WTC11 (cell line): ENCODE measurements at regions not wholly inside any gene's neighbourhood (a gene's known extent, or its start where the extent isn't known, plus 50 kb on each side); places are given as distances from the start of the nearest gene placed in this dataset.

Experiments
- ATAC-seq: fragments of 200-7000 bp; cut with Tn5 transposase; 2 replicates; pipeline ENCODE4 v1.10.0; 2021; ENCODE audit warnings: mild to moderate bottlenecking, moderate library complexity
- CTCF ChIA-PET: fragments of 300-600 bp; sonication (Branson Sonifier 250); formaldehyde crosslinking; loops from one replicate; lab custom pipeline; 2021; ENCODE audit warnings: antibody characterized with exemption; lab: Charles Lee
- POLR2A ChIA-PET: fragments of 350-600 bp; sonication (Branson Sonifier 250); formaldehyde crosslinking; loops from one replicate; lab custom pipeline; 2021; ENCODE audit warnings: antibody characterized with exemption; lab: Charles Lee
- DNase-seq: peaks from one replicate; pipeline ENCODE4 v3.0.0; 2021; ENCODE audit warnings: low spot score
- H3K27ac Mint-ChIP-seq: 2 replicates; pipeline ENCODE4 v1.8.0; 2021; ENCODE audit warnings: mixed read lengths
- H3K27me3 Mint-ChIP-seq: 2 replicates; pipeline ENCODE4 v1.8.0; 2021; ENCODE audit warnings: low read depth, mild to moderate bottlenecking, moderate library complexity, mixed read lengths
- H3K36me3 Mint-ChIP-seq: 2 replicates; pipeline ENCODE4 v1.8.0; 2021; ENCODE audit warnings: mixed read lengths
- H3K4me1 Mint-ChIP-seq: 2 replicates; pipeline ENCODE4 v1.8.0; 2022; ENCODE audit warnings: mixed read lengths
- H3K4me3 Mint-ChIP-seq: 2 replicates; pipeline ENCODE4 v1.8.0; 2021; ENCODE audit warnings: mild to moderate bottlenecking, moderate library complexity, mixed read lengths
- H3K9me3 Mint-ChIP-seq: 2 replicates; pipeline ENCODE4 v1.8.0; 2021; ENCODE audit warnings: mixed read lengths
- AR ChIP-seq: fragments of 250-450 bp; sonication (Bioruptor Pico); IDR thresholded peaks from 2 replicates; pipeline ENCODE4 v1.9.0; 2021; ENCODE audit warnings: mild to moderate bottlenecking
- ATF2 ChIP-seq: sonication (generic); formaldehyde crosslinking; IDR thresholded peaks from 2 replicates; pipeline ENCODE4 v1.8.1; 2022; ENCODE audit warnings: low read depth, missing genetic modification reagents, borderline replicate concordance
- CDX4 ChIP-seq: fragments of 250-450 bp; sonication (Bioruptor Pico); IDR thresholded peaks from 2 replicates; pipeline ENCODE4 v1.9.0; 2021; ENCODE audit warnings: moderate library complexity, mild to moderate bottlenecking, inconsistent platforms, borderline replicate concordance
- CREB1 ChIP-seq: sonication (generic); formaldehyde crosslinking; IDR thresholded peaks from 2 replicates; pipeline ENCODE4 v1.8.0; 2023; ENCODE audit warnings: mild to moderate bottlenecking, missing genetic modification reagents
- EMX1 ChIP-seq: fragments of 250-450 bp; sonication (Bioruptor Pico); IDR thresholded peaks from 2 replicates; pipeline ENCODE4 v1.8.0; 2021; ENCODE audit warnings: mild to moderate bottlenecking
- HMGA2 ChIP-seq: fragments of 250-450 bp; sonication (Bioruptor Pico); IDR thresholded peaks from 2 replicates; pipeline ENCODE4 v1.4.0; 2021; ENCODE audit warnings: mild to moderate bottlenecking, moderate library complexity
- IRF2 ChIP-seq: sonication (generic); formaldehyde crosslinking; IDR thresholded peaks from 2 replicates; pipeline ENCODE4 v1.8.0; 2022; ENCODE audit warnings: low read depth, missing genetic modification reagents, borderline replicate concordance
- KAT7 ChIP-seq: sonication (generic); formaldehyde crosslinking; IDR thresholded peaks from 2 replicates; pipeline ENCODE4 v1.8.1; 2023; ENCODE audit warnings: missing genetic modification reagents, mild to moderate bottlenecking, borderline replicate concordance
- NR2C2 ChIP-seq: sonication (generic); formaldehyde crosslinking; IDR thresholded peaks from 2 replicates; pipeline ENCODE4 v1.8.0; 2022; ENCODE audit warnings: mild to moderate bottlenecking, missing genetic modification reagents
- RELA ChIP-seq: sonication (generic); formaldehyde crosslinking; IDR thresholded peaks from 2 replicates; pipeline ENCODE4 v1.8.1; 2022; ENCODE audit warnings: missing genetic modification reagents, mild to moderate bottlenecking, borderline replicate concordance
- SOX15 ChIP-seq: fragments of 250-450 bp; sonication (Bioruptor Pico); IDR thresholded peaks from 2 replicates; pipeline ENCODE4 v1.9.0; 2021; ENCODE audit warnings: mild to moderate bottlenecking
- ZNF416 ChIP-seq: fragments of 250-450 bp; sonication (Bioruptor Pico); IDR thresholded peaks from 2 replicates; pipeline ENCODE4 v1.9.0; 2021; ENCODE audit warnings: mild to moderate bottlenecking, inconsistent platforms
- TF ChIP-seq, protein P1 (sequence below): sonication (generic); formaldehyde crosslinking; IDR thresholded peaks from 2 replicates; pipeline ENCODE4 v1.8.1; 2022; ENCODE audit warnings: low read depth, mild to moderate bottlenecking, moderate library complexity, missing genetic modification reagents, borderline replicate concordance
- TF ChIP-seq, protein P2 (sequence below): sonication (generic); formaldehyde crosslinking; IDR thresholded peaks from 2 replicates; pipeline ENCODE4 v1.8.0; 2022; ENCODE audit warnings: mild to moderate bottlenecking, missing genetic modification reagents
- TF ChIP-seq, protein P3 (sequence below): fragments of 250-450 bp; sonication (Bioruptor Pico); IDR thresholded peaks from 2 replicates; pipeline ENCODE4 v2.1.2; 2022; ENCODE audit warnings: mild to moderate bottlenecking, moderate library complexity
- TF ChIP-seq, protein P4 (sequence below): sonication (generic); formaldehyde crosslinking; conservative IDR thresholded peaks from 2 replicates; pipeline ENCODE4 v1.8.1; 2023; ENCODE audit warnings: mild to moderate bottlenecking, low read depth, missing genetic modification reagents, moderate library complexity
- TF ChIP-seq, protein P5 (sequence below): sonication (generic); formaldehyde crosslinking; IDR thresholded peaks from 2 replicates; pipeline ENCODE4 v1.8.1; 2022; ENCODE audit warnings: mild to moderate bottlenecking, missing genetic modification reagents, moderate library complexity, borderline replicate concordance
- TF ChIP-seq, protein P6 (sequence below): fragments of 250-450 bp; sonication (Bioruptor Pico); IDR thresholded peaks from 2 replicates; pipeline ENCODE4 v1.8.0; 2021; ENCODE audit warnings: mild to moderate bottlenecking
- TF ChIP-seq, protein P7 (sequence below): sonication (generic); formaldehyde crosslinking; IDR thresholded peaks from 2 replicates; pipeline ENCODE4 v1.8.1; 2022; ENCODE audit warnings: mild to moderate bottlenecking, moderate library complexity, missing genetic modification reagents

GRCh38 chr2:145572238-145572637 lies 1052.3 kb upstream of the ZEB2 start (continued):
- TF ChIP-seq, protein P1, sequence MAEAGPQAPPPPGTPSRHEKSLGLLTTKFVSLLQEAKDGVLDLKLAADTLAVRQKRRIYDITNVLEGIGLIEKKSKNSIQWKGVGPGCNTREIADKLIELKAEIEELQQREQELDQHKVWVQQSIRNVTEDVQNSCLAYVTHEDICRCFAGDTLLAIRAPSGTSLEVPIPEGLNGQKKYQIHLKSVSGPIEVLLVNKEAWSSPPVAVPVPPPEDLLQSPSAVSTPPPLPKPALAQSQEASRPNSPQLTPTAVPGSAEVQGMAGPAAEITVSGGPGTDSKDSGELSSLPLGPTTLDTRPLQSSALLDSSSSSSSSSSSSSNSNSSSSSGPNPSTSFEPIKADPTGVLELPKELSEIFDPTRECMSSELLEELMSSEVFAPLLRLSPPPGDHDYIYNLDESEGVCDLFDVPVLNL (CRISPR knock-in tag): no peak
- TF ChIP-seq IRF2 (CRISPR knock-in tag) (no peak), ZNF416 (CRISPR knock-in tag) (no peak)
- TF ChIP-seq, protein P2, sequence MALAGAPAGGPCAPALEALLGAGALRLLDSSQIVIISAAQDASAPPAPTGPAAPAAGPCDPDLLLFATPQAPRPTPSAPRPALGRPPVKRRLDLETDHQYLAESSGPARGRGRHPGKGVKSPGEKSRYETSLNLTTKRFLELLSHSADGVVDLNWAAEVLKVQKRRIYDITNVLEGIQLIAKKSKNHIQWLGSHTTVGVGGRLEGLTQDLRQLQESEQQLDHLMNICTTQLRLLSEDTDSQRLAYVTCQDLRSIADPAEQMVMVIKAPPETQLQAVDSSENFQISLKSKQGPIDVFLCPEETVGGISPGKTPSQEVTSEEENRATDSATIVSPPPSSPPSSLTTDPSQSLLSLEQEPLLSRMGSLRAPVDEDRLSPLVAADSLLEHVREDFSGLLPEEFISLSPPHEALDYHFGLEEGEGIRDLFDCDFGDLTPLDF (CRISPR knock-in tag): no peak
- TF ChIP-seq, protein P3, sequence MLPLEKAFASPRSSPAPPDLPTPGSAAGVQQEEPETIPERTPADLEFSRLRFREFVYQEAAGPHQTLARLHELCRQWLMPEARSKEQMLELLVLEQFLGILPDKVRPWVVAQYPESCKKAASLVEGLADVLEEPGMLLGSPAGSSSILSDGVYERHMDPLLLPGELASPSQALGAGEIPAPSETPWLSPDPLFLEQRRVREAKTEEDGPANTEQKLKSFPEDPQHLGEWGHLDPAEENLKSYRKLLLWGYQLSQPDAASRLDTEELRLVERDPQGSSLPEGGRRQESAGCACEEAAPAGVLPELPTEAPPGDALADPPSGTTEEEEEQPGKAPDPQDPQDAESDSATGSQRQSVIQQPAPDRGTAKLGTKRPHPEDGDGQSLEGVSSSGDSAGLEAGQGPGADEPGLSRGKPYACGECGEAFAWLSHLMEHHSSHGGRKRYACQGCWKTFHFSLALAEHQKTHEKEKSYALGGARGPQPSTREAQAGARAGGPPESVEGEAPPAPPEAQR (CRISPR knock-in tag): no peak

DNA sequence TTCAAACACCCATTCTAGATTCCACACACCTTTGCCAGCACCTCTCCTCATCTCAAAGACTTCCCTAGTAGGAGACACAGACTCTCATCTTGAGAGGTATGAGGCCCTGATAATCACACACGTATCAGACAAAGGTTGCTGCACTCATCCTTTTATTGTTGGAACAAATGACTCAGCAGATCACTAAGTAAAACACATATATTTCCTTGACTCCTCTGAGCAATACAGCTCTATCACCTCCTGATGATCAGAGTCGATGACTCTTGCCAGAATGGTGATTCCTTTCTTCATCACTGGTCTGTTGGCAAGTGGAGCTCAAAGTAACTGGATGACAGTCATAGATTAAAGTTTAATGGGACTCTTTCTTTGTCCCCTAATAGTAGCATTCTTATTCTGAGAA lies 1049.2 kb upstream of the ZEB2 start:
- H3K4me1 Mint-ChIP-seq: peaks cover 1% of the 10 kb centered on the region; the same call in 1 of the 2 replicates
- ChIA-PET POLR2A (no interaction called here), CTCF (no interaction called here)
- DNase-seq (no peak), ATAC-seq (no peak)
- H3K9me3 Mint-ChIP-seq: no peaks in the 10 kb centered on the region
- no peaks in the 10 kb centered on the region for H3K36me3 Mint-ChIP-seq
- no peaks in the 10 kb centered on the region for H3K27me3 Mint-ChIP-seq
- H3K4me3 Mint-ChIP-seq: no peak overlapping the region
- H3K27ac Mint-ChIP-seq: no peak overlapping the region
- TF ChIP-seq, protein P4, sequence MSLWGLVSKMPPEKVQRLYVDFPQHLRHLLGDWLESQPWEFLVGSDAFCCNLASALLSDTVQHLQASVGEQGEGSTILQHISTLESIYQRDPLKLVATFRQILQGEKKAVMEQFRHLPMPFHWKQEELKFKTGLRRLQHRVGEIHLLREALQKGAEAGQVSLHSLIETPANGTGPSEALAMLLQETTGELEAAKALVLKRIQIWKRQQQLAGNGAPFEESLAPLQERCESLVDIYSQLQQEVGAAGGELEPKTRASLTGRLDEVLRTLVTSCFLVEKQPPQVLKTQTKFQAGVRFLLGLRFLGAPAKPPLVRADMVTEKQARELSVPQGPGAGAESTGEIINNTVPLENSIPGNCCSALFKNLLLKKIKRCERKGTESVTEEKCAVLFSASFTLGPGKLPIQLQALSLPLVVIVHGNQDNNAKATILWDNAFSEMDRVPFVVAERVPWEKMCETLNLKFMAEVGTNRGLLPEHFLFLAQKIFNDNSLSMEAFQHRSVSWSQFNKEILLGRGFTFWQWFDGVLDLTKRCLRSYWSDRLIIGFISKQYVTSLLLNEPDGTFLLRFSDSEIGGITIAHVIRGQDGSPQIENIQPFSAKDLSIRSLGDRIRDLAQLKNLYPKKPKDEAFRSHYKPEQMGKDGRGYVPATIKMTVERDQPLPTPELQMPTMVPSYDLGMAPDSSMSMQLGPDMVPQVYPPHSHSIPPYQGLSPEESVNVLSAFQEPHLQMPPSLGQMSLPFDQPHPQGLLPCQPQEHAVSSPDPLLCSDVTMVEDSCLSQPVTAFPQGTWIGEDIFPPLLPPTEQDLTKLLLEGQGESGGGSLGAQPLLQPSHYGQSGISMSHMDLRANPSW: no peak
- TF ChIP-seq AR (CRISPR knock-in tag) (no peak), EMX1 (CRISPR knock-in tag) (no peak), HMGA2 (CRISPR knock-in tag) (no peak), SOX15 (CRISPR knock-in tag) (no peak), ATF2 (CRISPR knock-in tag) (no peak), NR2C2 (CRISPR knock-in tag) (no peak), CREB1 (CRISPR knock-in tag) (no peak), CDX4 (CRISPR knock-in tag) (no peak), RELA (no peak), KAT7 (no peak)
- TF ChIP-seq, protein P3 (CRISPR knock-in tag): no peak
- TF ChIP-seq, protein P5, sequence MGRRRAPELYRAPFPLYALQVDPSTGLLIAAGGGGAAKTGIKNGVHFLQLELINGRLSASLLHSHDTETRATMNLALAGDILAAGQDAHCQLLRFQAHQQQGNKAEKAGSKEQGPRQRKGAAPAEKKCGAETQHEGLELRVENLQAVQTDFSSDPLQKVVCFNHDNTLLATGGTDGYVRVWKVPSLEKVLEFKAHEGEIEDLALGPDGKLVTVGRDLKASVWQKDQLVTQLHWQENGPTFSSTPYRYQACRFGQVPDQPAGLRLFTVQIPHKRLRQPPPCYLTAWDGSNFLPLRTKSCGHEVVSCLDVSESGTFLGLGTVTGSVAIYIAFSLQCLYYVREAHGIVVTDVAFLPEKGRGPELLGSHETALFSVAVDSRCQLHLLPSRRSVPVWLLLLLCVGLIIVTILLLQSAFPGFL: no peak
- TF ChIP-seq, protein P6, sequence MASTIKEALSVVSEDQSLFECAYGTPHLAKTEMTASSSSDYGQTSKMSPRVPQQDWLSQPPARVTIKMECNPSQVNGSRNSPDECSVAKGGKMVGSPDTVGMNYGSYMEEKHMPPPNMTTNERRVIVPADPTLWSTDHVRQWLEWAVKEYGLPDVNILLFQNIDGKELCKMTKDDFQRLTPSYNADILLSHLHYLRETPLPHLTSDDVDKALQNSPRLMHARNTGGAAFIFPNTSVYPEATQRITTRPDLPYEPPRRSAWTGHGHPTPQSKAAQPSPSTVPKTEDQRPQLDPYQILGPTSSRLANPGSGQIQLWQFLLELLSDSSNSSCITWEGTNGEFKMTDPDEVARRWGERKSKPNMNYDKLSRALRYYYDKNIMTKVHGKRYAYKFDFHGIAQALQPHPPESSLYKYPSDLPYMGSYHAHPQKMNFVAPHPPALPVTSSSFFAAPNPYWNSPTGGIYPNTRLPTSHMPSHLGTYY: no peak
- TF ChIP-seq, protein P7, sequence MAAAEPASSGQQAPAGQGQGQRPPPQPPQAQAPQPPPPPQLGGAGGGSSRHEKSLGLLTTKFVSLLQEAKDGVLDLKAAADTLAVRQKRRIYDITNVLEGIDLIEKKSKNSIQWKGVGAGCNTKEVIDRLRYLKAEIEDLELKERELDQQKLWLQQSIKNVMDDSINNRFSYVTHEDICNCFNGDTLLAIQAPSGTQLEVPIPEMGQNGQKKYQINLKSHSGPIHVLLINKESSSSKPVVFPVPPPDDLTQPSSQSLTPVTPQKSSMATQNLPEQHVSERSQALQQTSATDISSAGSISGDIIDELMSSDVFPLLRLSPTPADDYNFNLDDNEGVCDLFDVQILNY: no peak
